IPS DF 19.7 (cell line): ENCODE measurements at regions not wholly inside any gene's neighbourhood (a gene's known extent, or its start where the extent isn't known, plus 50 kb on each side); places are given as distances from the start of the nearest gene placed in this dataset.

ENCODE experiments used
- DNase-seq: peaks from one replicate; pipeline ENCODE4 v3.0.0-alpha.2; 2013; ENCODE audit warnings: low read depth, low spot score

- DNase-seq: no peak
Observed at GRCh38 chr18:73737990-73738389, 409.6 kb downstream of the FBXO15 start.

GRCh38 chr18:73735836-73736235 lies 411.8 kb downstream of the FBXO15 start:
- DNase-seq: no peak

- DNase-seq: no peak
Observed at GRCh38 chr18:73733806-73734314, 413.8 kb downstream of the FBXO15 start.

GRCh38 chr18:73733376-73733775 lies 414.3 kb downstream of the FBXO15 start:
- DNase-seq: no peak

GRCh38 chr18:73728657-73729056 lies 419.0 kb downstream of the FBXO15 start:
- DNase-seq: no peak

- DNase-seq: no peak
Observed at GRCh38 chr18:73724958-73725357, 422.7 kb downstream of the FBXO15 start.

GRCh38 chr18:73719611-73720010 lies 428.0 kb downstream of the FBXO15 start:
- no peak for DNase-seq

- no peak for DNase-seq
Observed at GRCh38 chr18:73717570-73717969, 430.1 kb downstream of the FBXO15 start.

GRCh38 chr18:73715210-73715670 lies 432.4 kb downstream of the FBXO15 start:
- DNase-seq: no peak

- no peak for DNase-seq
Observed at GRCh38 chr18:73714466-73714865, 433.2 kb downstream of the FBXO15 start.

- no peak for DNase-seq
Observed at GRCh38 chr18:73711256-73711655, 436.4 kb downstream of the FBXO15 start.

- no peak for DNase-seq
Observed at GRCh38 chr18:73708591-73708990, 439.0 kb downstream of the FBXO15 start.

- no peak for DNase-seq
Observed at GRCh38 chr18:73707035-73707434, 440.6 kb downstream of the FBXO15 start.

- DNase-seq: no peak
Observed at GRCh38 chr18:73697353-73697752, 450.3 kb downstream of the FBXO15 start.

- DNase-seq: no peak
Observed at GRCh38 chr18:73696698-73697097, 450.9 kb downstream of the FBXO15 start.

- no peak for DNase-seq
Observed at GRCh38 chr18:73696171-73696570, 451.5 kb downstream of the FBXO15 start.

- DNase-seq: no peak
Observed at GRCh38 chr18:73693091-73693490, 454.5 kb downstream of the FBXO15 start.

- DNase-seq: no peak
Observed at GRCh38 chr18:73691624-73692023, 456.0 kb downstream of the FBXO15 start.

- DNase-seq: no peak
Observed at GRCh38 chr18:73691118-73691517, 456.5 kb downstream of the FBXO15 start.

GRCh38 chr18:73690222-73690621 lies 457.4 kb downstream of the FBXO15 start:
- no peak for DNase-seq

- DNase-seq: no peak
Observed at GRCh38 chr18:73688851-73689711, 458.6 kb downstream of the FBXO15 start.

GRCh38 chr18:73688161-73688560 lies 459.5 kb downstream of the FBXO15 start:
- no peak for DNase-seq

- no peak for DNase-seq
Observed at GRCh38 chr18:73684647-73685046, 463.0 kb downstream of the FBXO15 start.
